Omental fat pad (tissue), 3 donors: ENCODE measurements at regions not wholly inside any gene's neighbourhood (a gene's known extent, or its start where the extent isn't known, plus 50 kb on each side); places are given as distances from the start of the nearest gene placed in this dataset.

Experiments used
- ATAC-seq: fragments of 150-250 bp; one replicate; pipeline ENCODE4 v1.9.1; 2016; ENCODE audit warnings: mild to moderate bottlenecking, moderate library complexity; ENCODE audit not compliant: low FRiP score
- DNase-seq: peaks from one replicate; pipeline ENCODE4 v3.0.0-alpha.2; 2019; ENCODE audit warnings: low spot score
- TF ChIP-seq, protein P1 (sequence below), 3 donors: fragments of 450-650 bp; IDR thresholded peaks; one replicate each; pipeline ENCODE4 v1.5.1; 2016 to 2017; ENCODE audit warnings: antibody characterized with exemption in 3 of 3, mild to moderate bottlenecking in 3 of 3, moderate library complexity in 2 of 3

DNA sequence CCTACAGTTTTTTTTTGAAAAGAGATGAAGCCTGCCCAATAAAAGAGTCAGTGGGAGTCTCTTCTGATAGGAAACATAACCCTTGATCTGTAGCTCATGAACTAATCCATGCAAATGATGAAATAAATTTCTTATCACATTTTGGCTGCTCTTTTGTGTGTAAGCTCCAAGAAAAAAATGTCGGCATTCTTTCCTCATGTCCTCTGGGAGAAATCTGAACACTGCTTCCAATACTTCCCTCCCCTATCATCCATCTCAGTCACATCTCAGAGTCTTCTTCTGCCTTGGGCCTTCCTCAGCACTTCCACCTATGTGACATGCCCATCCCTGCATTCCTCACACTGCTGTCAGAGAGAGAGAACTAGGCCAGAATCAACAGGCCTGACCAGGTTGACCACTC lies 395.7 kb upstream of the ST6GAL2 start:
- TF ChIP-seq, protein P1, sequence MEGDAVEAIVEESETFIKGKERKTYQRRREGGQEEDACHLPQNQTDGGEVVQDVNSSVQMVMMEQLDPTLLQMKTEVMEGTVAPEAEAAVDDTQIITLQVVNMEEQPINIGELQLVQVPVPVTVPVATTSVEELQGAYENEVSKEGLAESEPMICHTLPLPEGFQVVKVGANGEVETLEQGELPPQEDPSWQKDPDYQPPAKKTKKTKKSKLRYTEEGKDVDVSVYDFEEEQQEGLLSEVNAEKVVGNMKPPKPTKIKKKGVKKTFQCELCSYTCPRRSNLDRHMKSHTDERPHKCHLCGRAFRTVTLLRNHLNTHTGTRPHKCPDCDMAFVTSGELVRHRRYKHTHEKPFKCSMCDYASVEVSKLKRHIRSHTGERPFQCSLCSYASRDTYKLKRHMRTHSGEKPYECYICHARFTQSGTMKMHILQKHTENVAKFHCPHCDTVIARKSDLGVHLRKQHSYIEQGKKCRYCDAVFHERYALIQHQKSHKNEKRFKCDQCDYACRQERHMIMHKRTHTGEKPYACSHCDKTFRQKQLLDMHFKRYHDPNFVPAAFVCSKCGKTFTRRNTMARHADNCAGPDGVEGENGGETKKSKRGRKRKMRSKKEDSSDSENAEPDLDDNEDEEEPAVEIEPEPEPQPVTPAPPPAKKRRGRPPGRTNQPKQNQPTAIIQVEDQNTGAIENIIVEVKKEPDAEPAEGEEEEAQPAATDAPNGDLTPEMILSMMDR (IDR thresholded peaks at IDR 0.05), result no peak
- ATAC-seq, result peak; percentile 68
- no peak for DNase-seq

DNA sequence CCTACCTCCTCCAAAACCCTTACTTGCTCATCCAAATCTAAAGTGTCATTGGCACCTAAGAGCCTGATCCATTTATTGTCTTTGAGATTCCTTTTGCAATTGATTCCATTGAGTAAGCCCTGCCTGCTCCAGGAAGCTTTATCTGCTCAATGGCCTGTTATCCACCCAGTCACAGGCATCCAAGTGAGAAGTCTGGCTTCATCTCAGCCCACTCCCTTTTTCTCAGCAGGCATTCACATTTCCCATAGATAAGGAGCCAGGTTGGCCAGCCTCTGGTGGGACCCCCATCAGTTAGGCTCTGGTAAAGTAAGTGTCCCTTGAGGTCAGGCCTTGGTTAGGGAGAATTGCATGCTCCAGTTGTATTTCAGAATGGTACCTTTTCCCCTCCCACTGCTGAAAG lies 396.2 kb upstream of the ST6GAL2 start:
- ATAC-seq (peak; percentile 13), DNase-seq (no peak)
- TF ChIP-seq, protein P1 (IDR thresholded peaks at IDR 0.05), result no peak

DNA sequence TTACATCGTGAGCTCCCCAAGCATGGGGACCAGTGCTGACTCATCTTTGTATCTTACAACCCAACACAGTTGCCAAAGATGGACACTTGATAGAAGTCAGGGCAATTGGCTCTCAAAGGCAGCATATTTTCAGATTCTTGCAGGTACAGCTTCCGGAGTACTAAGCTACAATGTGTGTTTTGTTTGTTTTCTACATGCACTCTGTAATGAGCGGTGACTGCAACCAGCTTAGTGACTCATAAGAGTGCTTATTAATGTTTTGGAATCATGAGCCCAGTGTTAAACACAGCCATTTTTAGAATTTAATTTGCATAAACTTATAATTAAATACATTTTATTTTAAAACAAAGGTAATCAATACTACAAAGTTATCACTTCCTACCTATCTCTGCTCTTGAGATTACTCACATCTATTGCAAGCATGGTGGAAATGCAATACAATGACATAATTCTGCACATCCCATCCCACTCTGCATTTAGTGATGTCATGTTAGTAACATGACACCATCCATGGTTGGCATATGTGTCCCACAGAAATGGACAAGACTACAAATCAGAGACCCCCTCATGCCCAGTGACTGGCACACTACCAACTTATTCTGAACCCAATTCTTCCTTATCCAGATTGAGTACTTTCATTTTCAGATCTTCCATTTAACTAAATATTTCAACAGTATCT lies 399.8 kb upstream of the ST6GAL2 start:
- no peak for ATAC-seq
- TF ChIP-seq, protein P1 (IDR thresholded peaks at IDR 0.05), result no peak

DNA sequence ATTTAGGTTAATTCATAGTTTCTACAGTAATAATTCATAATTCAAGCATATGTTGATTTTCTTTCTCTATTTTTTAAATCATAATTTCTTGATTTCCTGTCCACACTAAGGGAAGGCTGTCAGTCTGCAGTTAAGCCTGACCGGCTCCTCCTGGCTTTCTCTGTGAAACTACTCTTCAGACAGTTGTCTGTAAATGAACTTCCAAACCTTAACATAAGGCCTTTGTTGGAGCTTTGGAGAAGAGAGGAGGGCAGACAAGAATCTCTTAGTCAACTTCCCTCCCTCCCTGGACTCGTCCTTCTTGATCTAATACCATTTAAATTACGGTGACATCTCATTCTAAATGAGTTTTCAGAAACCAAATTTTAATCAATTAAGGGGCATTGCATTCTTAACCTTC lies 404.1 kb upstream of the ST6GAL2 start:
- no peak for ATAC-seq
- DNase-seq, result no peak
- TF ChIP-seq, protein P1 (IDR thresholded peaks at IDR 0.05), result no peak

More for the DNA sequence above, 399.8 kb upstream of the ST6GAL2 start:
- no peak for DNase-seq

DNA sequence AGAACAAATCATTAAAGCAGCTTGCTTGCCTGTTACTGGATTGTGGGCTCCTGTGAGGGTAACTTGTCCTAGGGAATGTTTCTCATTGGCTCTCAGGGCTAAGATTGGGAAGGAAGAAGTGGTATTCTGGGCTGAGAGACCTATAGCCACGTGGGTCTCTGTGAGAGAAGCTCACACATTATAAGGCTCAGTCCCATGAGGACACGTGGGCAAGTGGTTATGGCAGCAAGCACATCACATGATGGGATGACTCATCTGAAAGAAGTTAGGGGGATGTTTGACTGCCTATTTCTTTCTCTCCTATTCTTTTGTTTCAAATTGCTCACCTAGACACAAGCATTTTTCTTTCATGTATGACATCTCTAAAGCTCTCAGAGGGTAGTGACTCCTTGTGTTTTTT lies 418.0 kb upstream of the ST6GAL2 start:
- DNase-seq, result no peak
- TF ChIP-seq, protein P1 (IDR thresholded peaks at IDR 0.05), result no peak
- no peak for ATAC-seq

DNA sequence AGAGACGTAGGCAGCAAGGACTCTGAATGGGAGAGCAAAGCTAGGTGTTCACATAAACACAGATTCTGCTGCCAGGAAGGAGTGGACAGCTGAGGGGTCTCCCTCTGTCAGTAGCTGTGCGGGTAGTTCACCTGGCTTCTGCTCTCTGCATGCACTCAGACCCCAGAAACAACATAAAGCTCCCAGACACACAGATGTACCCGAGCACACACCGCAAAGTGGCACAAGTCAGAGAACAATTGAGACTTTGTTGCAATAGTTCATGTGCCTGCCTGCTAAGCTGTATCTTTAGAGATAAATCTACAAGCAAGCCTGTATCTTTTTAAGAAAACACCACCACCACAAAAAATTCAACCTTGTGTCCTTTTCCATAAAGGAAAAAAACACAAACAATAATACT lies 420.0 kb upstream of the ST6GAL2 start:
- no peak for ATAC-seq
- no peak for DNase-seq
- TF ChIP-seq, protein P1 (IDR thresholded peaks at IDR 0.05), result no peak

DNA sequence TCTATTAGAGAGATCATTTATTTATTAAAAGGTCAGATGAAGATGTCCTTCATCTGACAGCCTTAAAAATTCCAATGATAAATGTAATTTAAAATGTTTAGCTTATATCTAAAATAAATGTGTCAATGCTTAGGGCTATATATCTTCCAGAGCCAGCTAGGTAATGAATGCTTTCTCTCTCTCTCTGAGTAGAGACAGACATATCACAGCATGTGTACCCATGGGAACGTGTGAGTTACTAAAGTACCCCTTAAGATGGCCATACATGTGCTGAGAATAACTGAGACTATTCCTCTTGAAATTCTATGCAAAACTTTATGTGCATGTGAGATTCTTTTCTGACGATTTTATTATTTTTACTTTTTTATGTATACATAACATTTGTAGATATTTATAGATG lies 420.9 kb upstream of the ST6GAL2 start:
- no peak for DNase-seq
- no peak for ATAC-seq
- TF ChIP-seq, protein P1 (IDR thresholded peaks at IDR 0.05), result no peak
